ENCODE measurements at regions not wholly inside any gene's neighbourhood (a gene's known extent, or its start where the extent isn't known, plus 50 kb on each side); places are given as distances from the start of the nearest gene placed in this dataset.

DNA sequence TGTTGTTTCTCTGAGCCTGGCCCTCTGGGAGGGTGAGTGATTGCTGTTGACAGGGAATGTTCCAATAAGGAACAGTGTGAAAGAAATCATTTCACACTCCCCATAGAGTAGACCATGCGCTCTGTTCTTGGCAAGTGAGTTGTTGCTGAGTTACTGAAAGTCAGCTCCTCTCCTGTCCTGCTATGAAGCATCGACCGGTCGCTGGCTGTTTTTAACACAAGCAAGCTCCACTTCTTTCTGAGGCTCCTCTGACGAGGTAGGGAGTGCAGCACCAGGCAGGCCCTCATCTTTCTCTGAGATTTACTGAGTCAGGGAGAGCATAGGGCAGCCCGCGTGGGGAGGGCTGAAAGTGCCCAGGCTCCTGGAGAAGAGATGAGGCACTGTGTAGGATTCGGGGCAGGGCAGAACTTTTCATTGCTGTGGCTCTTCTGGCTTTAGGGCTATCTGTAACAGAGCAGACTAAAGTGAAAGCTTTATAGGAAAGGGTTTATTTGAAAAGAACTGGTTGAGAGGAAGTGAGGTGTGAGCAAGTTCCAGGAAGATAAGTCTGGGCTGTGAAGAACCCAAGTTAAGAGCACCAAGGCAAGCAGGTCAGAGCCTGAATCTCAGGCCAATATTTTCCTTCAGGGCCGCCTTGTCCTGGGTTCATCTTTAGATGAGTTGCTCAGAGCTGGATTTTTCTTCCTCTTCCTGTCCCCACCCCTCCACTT lies 332.2 kb downstream of the CCSER2 start:
- Mint-ChIP-seq H3K9me3 (no peaks in the 10 kb centered on the region), H3K27me3 (no peaks in the 10 kb centered on the region), H3K36me3 (ENCODE audit: low read depth) (no peaks in the 10 kb centered on the region), H3K27ac (no peak overlapping the region), H3K4me3 (no peak overlapping the region), H3K4me1 (ENCODE audit: low read depth) (no peaks in the 10 kb centered on the region)
- intact Hi-C loops (cut with micrococcal nuclease), result no loop called here

DNA sequence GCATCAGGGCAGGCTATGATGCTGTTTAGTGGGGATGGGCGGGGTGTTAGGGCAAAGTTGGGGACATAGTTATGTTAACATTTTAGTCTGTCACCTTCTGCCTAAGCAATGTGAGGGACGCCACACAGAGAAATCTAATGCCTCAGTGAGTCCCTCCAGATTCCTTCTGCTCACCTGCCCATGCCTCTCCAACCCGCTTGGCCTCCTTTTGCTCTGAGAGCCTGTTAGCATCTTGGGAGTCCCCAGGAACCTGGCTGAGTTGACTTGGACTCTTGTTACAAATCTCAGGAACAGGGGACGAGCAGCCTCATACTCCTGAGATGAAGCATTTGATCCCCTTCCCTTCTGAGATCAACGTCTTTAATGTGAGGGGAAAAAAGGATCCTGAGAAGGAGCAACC lies 336.8 kb downstream of the CCSER2 start:
- Mint-ChIP-seq H3K9me3 (no peaks in the 10 kb centered on the region), H3K4me1 (ENCODE audit: low read depth) (no peaks in the 10 kb centered on the region), H3K36me3 (ENCODE audit: low read depth) (no peaks in the 10 kb centered on the region), H3K4me3 (no peak overlapping the region), H3K27ac (no peak overlapping the region), H3K27me3 (no peaks in the 10 kb centered on the region)
- intact Hi-C loops (cut with micrococcal nuclease), result no loop called here

DNA sequence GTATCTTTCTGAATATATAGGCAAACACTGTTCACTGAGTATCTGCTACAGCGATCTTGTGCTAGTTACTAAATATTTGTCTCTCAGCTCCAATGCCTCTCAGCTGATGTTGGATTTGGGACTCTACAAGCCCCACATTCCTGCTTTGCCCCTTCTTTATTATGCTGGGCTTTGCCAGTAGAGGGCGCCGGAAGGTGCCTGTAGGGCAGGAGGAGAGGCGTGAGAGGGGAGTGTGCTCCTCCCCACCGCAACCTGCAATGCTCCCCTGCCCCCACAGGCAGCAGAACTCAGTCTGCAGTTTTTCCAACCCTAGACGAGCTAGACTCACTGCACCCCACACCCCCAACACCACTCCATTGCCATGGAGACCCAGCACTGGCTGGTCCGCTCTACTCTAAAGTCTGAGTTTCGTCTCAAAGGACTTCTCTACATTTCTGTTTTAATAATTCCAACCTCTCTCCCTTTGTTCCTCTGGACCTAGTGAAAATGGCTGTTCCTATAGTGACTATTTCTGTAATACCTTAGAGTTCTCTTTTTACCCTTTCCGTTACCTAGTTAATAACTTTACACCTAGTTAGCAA lies 337.6 kb downstream of the CCSER2 start:
- Mint-ChIP-seq H3K27me3 (no peaks in the 10 kb centered on the region), H3K9me3 (no peaks in the 10 kb centered on the region)
- intact Hi-C loops (cut with micrococcal nuclease), result no loop called here

DNA sequence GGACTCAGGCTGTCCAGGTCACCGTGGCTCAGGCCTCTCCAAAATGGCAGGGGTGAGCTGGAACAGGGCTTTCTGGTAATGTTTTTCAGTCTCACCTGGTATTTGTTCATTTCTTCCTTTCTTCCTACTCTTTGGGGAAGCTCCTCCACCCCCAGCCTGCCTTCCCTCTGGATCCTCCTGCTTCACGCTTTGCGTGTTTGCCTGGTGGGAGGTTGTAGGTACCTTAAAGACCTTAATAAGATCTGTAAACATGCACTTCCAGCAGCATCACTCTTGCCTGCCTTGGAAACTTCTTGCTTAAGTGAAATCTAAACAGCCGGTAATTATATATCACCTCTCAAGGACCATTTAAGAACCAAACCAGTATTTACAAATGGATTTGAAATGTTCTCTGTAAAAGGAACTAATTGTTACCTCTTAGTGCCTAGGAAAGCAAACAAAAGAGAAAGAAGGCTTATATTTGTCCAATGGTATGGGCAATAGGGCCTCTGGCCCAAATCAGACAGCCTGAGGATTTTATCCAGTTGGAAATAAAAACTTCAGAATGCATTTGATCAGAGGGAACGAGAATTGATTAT lies 339.9 kb downstream of the CCSER2 start:
- Mint-ChIP-seq H3K9me3 (no peaks in the 10 kb centered on the region), H3K27me3 (no peaks in the 10 kb centered on the region), H3K4me1 (ENCODE audit: low read depth) (no peaks in the 10 kb centered on the region), H3K27ac (no peak overlapping the region), H3K4me3 (no peak overlapping the region), H3K36me3 (ENCODE audit: low read depth) (no peaks in the 10 kb centered on the region)
- intact Hi-C loops (cut with micrococcal nuclease), result no loop called here

More for the DNA sequence above, 337.6 kb downstream of the CCSER2 start:
- Mint-ChIP-seq H3K36me3 (ENCODE audit: low read depth) (no peaks in the 10 kb centered on the region), H3K4me3 (no peak overlapping the region), H3K4me1 (ENCODE audit: low read depth) (no peaks in the 10 kb centered on the region), H3K27ac (no peak overlapping the region)

DNA sequence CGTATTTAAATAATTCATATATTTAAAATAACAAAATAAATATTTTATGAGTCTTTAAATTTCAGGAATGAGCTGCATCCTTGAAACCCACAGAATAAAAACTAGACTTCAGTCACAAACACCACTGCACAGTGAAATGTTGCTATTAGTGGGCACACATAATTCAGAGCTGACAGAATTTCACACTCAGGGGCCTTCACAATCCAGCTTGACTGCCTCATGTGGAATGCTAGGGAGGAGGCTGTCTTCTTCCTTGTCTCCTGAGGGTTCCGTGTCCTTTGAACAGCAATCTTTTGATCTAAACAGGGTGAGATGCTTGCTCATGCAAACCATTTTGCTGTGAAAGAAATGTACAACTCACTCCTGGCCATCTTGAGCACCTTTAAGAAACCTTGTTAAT lies 346.7 kb downstream of the CCSER2 start:
- Mint-ChIP-seq H3K4me1 (ENCODE audit: low read depth) (no peaks in the 10 kb centered on the region), H3K27me3 (no peaks in the 10 kb centered on the region), H3K9me3 (no peaks in the 10 kb centered on the region), H3K36me3 (ENCODE audit: low read depth) (no peaks in the 10 kb centered on the region), H3K4me3 (no peak overlapping the region), H3K27ac (no peak overlapping the region)
- intact Hi-C loops (cut with micrococcal nuclease), result no loop called here

DNA sequence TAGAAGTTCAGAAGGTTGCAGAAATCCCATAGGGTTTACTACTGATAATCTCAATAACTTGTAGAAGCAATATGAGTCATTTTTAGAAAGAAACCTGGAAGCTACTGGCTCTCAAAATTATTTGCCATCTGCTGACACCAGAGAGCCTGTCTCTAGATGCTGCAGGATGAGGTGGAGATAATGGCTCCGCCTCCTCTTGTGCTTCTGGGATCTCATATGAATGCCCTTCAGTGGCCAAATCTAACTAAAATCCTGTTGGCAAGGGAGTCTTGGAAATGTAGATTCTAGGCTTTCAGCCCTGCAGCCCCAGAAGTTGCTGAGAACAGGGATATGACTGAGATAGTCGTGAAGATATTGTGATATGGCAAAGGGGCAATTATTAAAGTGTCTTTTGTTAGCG lies 348.1 kb downstream of the CCSER2 start:
- Mint-ChIP-seq H3K4me1 (ENCODE audit: low read depth) (no peaks in the 10 kb centered on the region), H3K4me3 (no peak overlapping the region), H3K27me3 (no peaks in the 10 kb centered on the region), H3K27ac (no peak overlapping the region), H3K36me3 (ENCODE audit: low read depth) (no peaks in the 10 kb centered on the region), H3K9me3 (no peaks in the 10 kb centered on the region)
- intact Hi-C loops (cut with micrococcal nuclease), result no loop called here

DNA sequence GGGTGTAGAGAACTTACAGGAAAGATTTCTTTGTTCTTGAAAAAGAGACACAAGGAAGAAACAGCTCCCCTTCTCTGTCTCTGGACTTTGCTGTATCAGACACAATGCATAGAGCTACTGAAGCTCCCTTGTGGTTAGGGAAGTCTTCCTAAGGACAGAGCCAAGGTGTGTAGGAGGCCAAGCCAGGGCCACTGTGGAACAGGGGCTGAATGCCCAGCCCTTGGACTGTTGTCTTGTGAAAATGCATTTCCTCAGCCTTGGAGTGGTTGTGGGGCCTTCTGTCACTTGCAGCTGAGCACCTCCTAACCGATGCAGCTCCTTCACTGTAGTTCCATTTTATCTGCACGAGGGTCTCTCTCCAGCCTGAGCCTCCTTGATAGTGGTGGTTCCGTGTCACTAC lies 353.4 kb downstream of the CCSER2 start:
- H3K9me3 Mint-ChIP-seq, result no peaks in the 10 kb centered on the region
- intact Hi-C loops (cut with micrococcal nuclease), result no loop called here
- no peak overlapping the region for H3K4me3 Mint-ChIP-seq
- H3K27ac Mint-ChIP-seq, result no peak overlapping the region
- H3K36me3 Mint-ChIP-seq (ENCODE audit: low read depth), result no peaks in the 10 kb centered on the region
- H3K27me3 Mint-ChIP-seq, result no peaks in the 10 kb centered on the region
- H3K4me1 Mint-ChIP-seq (ENCODE audit: low read depth), result no peaks in the 10 kb centered on the region

DNA sequence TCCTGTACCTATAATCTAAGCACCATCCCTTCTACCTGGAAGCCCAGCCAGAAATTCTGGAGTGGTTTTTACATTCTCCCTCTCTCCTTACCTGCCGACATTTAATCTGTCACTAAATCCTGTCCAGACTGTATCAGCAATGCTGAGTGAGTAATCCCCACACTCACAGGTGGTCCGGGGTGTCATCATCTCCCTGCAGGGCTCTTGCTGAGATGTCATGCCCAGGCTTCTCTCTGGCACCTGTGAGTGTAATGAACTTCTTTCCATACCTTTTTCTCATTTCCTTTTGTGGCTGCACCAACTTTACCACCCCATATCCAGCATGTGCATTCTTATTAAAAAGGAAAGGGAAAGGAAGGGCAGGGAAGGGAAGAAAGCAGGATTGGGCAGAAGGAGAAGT lies 355.2 kb downstream of the CCSER2 start:
- Mint-ChIP-seq H3K27me3 (no peaks in the 10 kb centered on the region), H3K27ac (no peak overlapping the region), H3K36me3 (ENCODE audit: low read depth) (no peaks in the 10 kb centered on the region), H3K4me1 (ENCODE audit: low read depth) (no peaks in the 10 kb centered on the region), H3K4me3 (no peak overlapping the region), H3K9me3 (no peaks in the 10 kb centered on the region)
- intact Hi-C loops (cut with micrococcal nuclease), result no loop called here

DNA sequence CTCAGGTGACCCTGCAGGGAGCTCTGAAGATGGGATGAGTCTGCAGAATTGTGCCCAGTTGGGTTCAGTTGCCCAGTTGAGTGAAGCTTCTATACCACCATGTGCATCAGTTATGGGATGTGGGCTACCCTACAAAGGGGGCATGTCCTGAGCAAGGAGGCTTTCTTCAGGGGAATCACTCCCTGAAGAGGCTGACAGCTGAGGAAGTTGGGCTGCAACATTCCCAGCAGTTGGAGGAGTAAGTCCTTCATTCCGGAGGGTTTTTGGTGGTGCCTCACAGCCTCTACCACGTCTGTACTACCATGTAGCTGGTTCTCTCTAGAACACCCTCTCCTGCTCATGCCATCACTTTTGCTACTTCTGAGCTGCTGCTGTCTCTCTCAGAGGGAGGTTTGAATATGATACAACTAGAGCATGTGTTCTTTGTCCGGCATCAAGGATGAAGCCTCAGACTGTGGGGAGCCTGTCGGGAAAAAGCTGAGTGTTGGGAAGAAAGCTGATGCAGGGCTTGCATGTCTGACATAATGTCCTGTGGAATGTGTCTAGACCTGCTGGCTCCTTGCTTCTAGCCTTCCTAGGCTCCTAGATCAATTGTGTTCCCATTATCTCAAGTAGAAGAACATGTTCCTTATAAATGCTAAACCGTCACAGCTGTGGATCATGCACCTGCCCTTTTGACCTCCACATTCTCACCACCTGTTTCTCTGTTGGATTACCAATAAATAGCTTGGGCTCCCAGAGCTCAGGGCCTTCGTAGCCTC lies 355.8 kb downstream of the CCSER2 start:
- Mint-ChIP-seq H3K27ac (no peak overlapping the region), H3K36me3 (ENCODE audit: low read depth) (no peaks in the 10 kb centered on the region), H3K4me1 (ENCODE audit: low read depth) (no peaks in the 10 kb centered on the region), H3K4me3 (no peak overlapping the region), H3K27me3 (no peaks in the 10 kb centered on the region), H3K9me3 (no peaks in the 10 kb centered on the region)
- intact Hi-C loops (cut with micrococcal nuclease), result no loop called here

DNA sequence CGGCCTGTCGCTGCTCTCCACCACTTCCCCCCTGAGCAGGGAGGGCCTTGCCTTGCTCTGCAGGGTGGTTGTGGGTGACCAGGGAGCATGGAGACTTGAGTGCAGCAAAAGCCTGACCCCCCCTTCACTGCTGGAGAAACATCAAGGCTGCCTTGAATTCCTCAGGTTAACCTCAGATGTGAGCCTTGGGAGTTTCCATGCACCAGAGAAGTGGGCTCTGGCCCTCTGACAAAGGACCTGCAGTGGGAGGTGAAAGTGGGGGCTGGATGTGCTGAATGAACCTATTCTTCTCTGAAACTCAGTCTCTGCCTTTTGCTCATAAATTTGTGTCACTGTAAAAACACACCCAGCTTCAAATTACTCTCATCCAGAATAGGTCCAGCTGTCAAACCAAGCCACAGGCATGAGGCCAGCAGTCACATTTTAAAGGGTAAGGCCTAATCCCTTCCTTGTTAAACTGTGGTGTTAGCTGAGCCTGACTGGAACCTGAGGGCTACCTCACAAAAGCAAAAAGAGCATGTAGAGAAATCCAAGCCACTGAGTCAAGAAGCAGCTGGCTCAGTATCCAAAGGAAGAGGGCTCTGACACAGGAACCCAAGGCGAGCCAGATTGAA lies 356.8 kb downstream of the CCSER2 start:
- no peaks in the 10 kb centered on the region for H3K36me3 Mint-ChIP-seq (ENCODE audit: low read depth)
- H3K9me3 Mint-ChIP-seq, result no peaks in the 10 kb centered on the region
- no peak overlapping the region for H3K4me3 Mint-ChIP-seq
- intact Hi-C loops (cut with micrococcal nuclease), result no loop called here
- no peak overlapping the region for H3K27ac Mint-ChIP-seq
- no peaks in the 10 kb centered on the region for H3K4me1 Mint-ChIP-seq (ENCODE audit: low read depth)
- no peaks in the 10 kb centered on the region for H3K27me3 Mint-ChIP-seq

DNA sequence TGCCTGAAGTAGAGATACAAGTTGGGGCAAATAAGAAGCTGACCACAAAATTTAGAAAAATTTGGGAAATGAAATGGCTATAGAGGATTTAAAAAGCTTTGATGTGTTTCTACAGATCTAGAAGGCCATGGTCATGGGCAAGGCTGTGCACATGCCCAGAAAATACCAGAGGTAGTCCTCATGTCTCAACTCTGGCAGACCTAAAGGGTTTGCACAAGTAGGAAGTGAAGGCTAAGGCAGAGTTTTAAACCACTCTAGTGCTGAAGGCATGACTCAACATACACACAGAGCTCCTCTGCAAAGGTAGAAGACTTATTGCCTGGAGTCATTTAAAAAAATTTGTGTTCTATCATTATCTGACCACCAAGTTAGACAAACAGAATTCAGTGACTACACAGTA lies 364.6 kb downstream of the CCSER2 start:
- no peak overlapping the region for H3K27ac Mint-ChIP-seq
- intact Hi-C loops (cut with micrococcal nuclease), result no loop called here
- no peaks in the 10 kb centered on the region for H3K36me3 Mint-ChIP-seq (ENCODE audit: low read depth)
- no peaks in the 10 kb centered on the region for H3K4me1 Mint-ChIP-seq (ENCODE audit: low read depth)
- H3K9me3 Mint-ChIP-seq, result no peaks in the 10 kb centered on the region
- no peaks in the 10 kb centered on the region for H3K27me3 Mint-ChIP-seq
- H3K4me3 Mint-ChIP-seq, result no peak overlapping the region

DNA sequence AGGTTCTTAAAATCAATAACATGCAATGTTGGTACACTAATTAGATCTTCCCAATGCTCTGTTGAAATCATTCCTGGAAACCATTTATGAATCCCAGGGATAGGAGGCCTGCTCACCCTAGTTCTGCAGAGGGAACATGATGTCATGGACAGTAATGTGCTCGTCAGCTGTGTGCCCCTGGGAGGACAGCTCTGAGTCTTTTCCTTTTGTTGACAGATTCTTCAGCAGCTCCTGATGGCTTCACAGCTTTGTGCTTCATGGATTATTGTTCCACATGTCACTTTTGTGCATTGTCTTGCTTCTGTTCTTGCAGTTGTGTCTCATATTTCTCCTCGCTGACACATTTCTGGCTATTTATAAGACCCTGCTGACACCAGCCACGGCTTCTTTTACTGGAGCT lies 367.5 kb downstream of the CCSER2 start:
- H3K27me3 Mint-ChIP-seq, result no peaks in the 10 kb centered on the region
- no peaks in the 10 kb centered on the region for H3K36me3 Mint-ChIP-seq (ENCODE audit: low read depth)
- no peaks in the 10 kb centered on the region for H3K9me3 Mint-ChIP-seq
- no peaks in the 10 kb centered on the region for H3K4me1 Mint-ChIP-seq (ENCODE audit: low read depth)
- no peak overlapping the region for H3K27ac Mint-ChIP-seq
- intact Hi-C loops (cut with micrococcal nuclease), result no loop called here
- no peak overlapping the region for H3K4me3 Mint-ChIP-seq

DNA sequence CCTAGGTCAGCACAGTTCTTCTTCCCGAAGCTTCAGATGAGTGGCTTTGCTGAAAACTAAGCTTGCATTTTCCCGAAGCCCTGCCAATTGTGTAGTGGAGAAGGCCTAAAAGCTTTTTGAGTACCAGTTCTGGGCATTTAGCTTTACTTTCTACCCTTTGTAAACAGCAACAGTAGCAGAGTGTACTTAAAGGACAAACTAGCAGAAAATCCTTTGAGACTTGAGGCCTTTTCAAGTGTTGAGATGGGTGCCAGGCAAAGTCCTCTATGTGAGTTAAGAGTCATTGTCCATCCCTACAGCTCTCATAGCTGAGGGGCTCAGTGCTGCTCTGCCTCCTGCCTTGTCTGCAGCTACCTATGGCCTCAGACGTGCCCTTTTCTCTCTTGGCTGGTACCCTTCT lies 368.2 kb downstream of the CCSER2 start:
- Mint-ChIP-seq H3K27me3 (no peaks in the 10 kb centered on the region), H3K4me3 (no peak overlapping the region), H3K9me3 (no peaks in the 10 kb centered on the region), H3K27ac (no peak overlapping the region), H3K4me1 (ENCODE audit: low read depth) (no peaks in the 10 kb centered on the region), H3K36me3 (ENCODE audit: low read depth) (no peaks in the 10 kb centered on the region)
- intact Hi-C loops (cut with micrococcal nuclease), result no loop called here

DNA sequence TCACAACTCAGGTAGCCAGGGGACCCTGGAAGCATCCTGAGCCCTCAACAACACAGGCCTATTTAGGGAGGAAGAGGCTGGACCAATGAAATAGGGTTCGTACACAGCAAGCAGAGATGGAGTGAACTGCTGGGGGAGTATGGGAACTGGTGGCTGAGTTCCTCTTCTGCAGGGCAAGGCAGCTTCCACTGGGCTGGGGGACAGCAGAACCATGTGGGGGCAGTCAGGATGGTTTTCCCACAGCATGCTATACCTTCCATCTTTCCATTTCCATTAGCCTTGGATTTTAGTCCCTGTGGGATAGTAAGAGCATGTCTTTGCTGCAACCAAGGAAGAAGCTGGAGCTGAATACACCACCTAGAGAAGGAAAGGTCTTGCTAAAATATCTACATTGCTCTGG lies 370.6 kb downstream of the CCSER2 start:
- no peak overlapping the region for H3K4me3 Mint-ChIP-seq

More for the DNA sequence above, 370.6 kb downstream of the CCSER2 start:
- intact Hi-C loops (cut with micrococcal nuclease), result no loop called here
- H3K4me1 Mint-ChIP-seq (ENCODE audit: low read depth), result no peaks in the 10 kb centered on the region
- H3K9me3 Mint-ChIP-seq, result no peaks in the 10 kb centered on the region
- no peak overlapping the region for H3K27ac Mint-ChIP-seq
- no peaks in the 10 kb centered on the region for H3K27me3 Mint-ChIP-seq
- no peaks in the 10 kb centered on the region for H3K36me3 Mint-ChIP-seq (ENCODE audit: low read depth)

Measured in dendritic cell treated with granulocyte-macrophage colony-stimulating factor and Interleukin-4, amounts not matched to agents 40 ng/mL and 50 ng/mL, for 4 days (primary cell).